ENCODE measurements at regions not wholly inside any gene's neighbourhood (a gene's known extent, or its start where the extent isn't known, plus 50 kb on each side); places are given as distances from the start of the nearest gene placed in this dataset.

- H3K27me3 ChIP-seq (ENCODE audit: insufficient read depth, insufficient read length), result no peaks in the 10 kb centered on the region
- no peak for TF ChIP-seq SUZ12 (IDR thresholded peaks at IDR 0.05; ENCODE audit: extremely low read depth, insufficient read depth, insufficient read length)
- TF ChIP-seq ZNF274 (IDR thresholded peaks at IDR 0.05; ENCODE audit: low read depth, low read length), result no peak
- TF ChIP-seq YY1 (IDR thresholded peaks at IDR 0.05; ENCODE audit: insufficient read depth, insufficient read length), result no peak
- H3K4me3 ChIP-seq (ENCODE audit: insufficient read length, low read depth), result no peak overlapping the region
- no peaks in the 10 kb centered on the region for H3K36me3 ChIP-seq (ENCODE audit: insufficient read depth, insufficient read length, low read length)
- DNase-seq (ENCODE audit: low read depth, low spot score), result no peak
- H3K9me3 ChIP-seq (ENCODE audit: insufficient read depth, low read length), result no peaks in the 10 kb centered on the region
- no peak overlapping the region for H3K9ac ChIP-seq (ENCODE audit: insufficient read length, low read depth)
- H3K4me1 ChIP-seq (ENCODE audit: insufficient read depth, insufficient read length), result no peaks in the 10 kb centered on the region
Observed at GRCh38 chr10:10385831-10386230, 631.8 kb upstream of the CELF2 start.

- no peaks in the 10 kb centered on the region for H3K4me1 ChIP-seq (ENCODE audit: insufficient read depth, insufficient read length)
- no peak overlapping the region for H3K9ac ChIP-seq (ENCODE audit: insufficient read length, low read depth)
- H3K4me3 ChIP-seq (ENCODE audit: insufficient read length, low read depth), result no peak overlapping the region
- no peaks in the 10 kb centered on the region for H3K9me3 ChIP-seq (ENCODE audit: insufficient read depth, low read length)
- no peak for DNase-seq (ENCODE audit: low read depth, low spot score)
- H3K27me3 ChIP-seq (ENCODE audit: insufficient read depth, insufficient read length), result no peaks in the 10 kb centered on the region
- no peaks in the 10 kb centered on the region for H3K36me3 ChIP-seq (ENCODE audit: insufficient read depth, insufficient read length, low read length)
- TF ChIP-seq YY1 (IDR thresholded peaks at IDR 0.05; ENCODE audit: insufficient read depth, insufficient read length) (no peak), SUZ12 (IDR thresholded peaks at IDR 0.05; ENCODE audit: extremely low read depth, insufficient read depth, insufficient read length) (no peak), ZNF274 (IDR thresholded peaks at IDR 0.05; ENCODE audit: low read depth, low read length) (no peak)
Observed at GRCh38 chr10:10389182-10389581, 628.5 kb upstream of the CELF2 start.

- no peak for DNase-seq (ENCODE audit: low read depth, low spot score)
- H3K4me1 ChIP-seq (ENCODE audit: insufficient read depth, insufficient read length), result no peaks in the 10 kb centered on the region
- H3K9ac ChIP-seq (ENCODE audit: insufficient read length, low read depth), result no peak overlapping the region
- no peaks in the 10 kb centered on the region for H3K27me3 ChIP-seq (ENCODE audit: insufficient read depth, insufficient read length)
- no peak overlapping the region for H3K4me3 ChIP-seq (ENCODE audit: insufficient read length, low read depth)
- no peak for TF ChIP-seq ZNF274 (IDR thresholded peaks at IDR 0.05; ENCODE audit: low read depth, low read length)
- TF ChIP-seq SUZ12 (IDR thresholded peaks at IDR 0.05; ENCODE audit: extremely low read depth, insufficient read depth, insufficient read length), result no peak
- no peak for TF ChIP-seq YY1 (IDR thresholded peaks at IDR 0.05; ENCODE audit: insufficient read depth, insufficient read length)
- H3K9me3 ChIP-seq (ENCODE audit: insufficient read depth, low read length), result no peaks in the 10 kb centered on the region
- H3K36me3 ChIP-seq (ENCODE audit: insufficient read depth, insufficient read length, low read length), result no peaks in the 10 kb centered on the region
Observed at GRCh38 chr10:10392511-10392910, 625.2 kb upstream of the CELF2 start.

- H3K4me1 ChIP-seq (ENCODE audit: insufficient read depth, insufficient read length), result no peaks in the 10 kb centered on the region
- no peak overlapping the region for H3K9ac ChIP-seq (ENCODE audit: insufficient read length, low read depth)
- TF ChIP-seq SUZ12 (IDR thresholded peaks at IDR 0.05; ENCODE audit: extremely low read depth, insufficient read depth, insufficient read length) (no peak), ZNF274 (IDR thresholded peaks at IDR 0.05; ENCODE audit: low read depth, low read length) (no peak), YY1 (IDR thresholded peaks at IDR 0.05; ENCODE audit: insufficient read depth, insufficient read length) (no peak)
- no peak for DNase-seq (ENCODE audit: low read depth, low spot score)
- no peak overlapping the region for H3K4me3 ChIP-seq (ENCODE audit: insufficient read length, low read depth)
- no peaks in the 10 kb centered on the region for H3K9me3 ChIP-seq (ENCODE audit: insufficient read depth, low read length)
- no peaks in the 10 kb centered on the region for H3K27me3 ChIP-seq (ENCODE audit: insufficient read depth, insufficient read length)
- no peaks in the 10 kb centered on the region for H3K36me3 ChIP-seq (ENCODE audit: insufficient read depth, insufficient read length, low read length)
Observed at GRCh38 chr10:10394933-10395658, 622.6 kb upstream of the CELF2 start.

GRCh38 chr10:10396601-10397000 lies 621.1 kb upstream of the CELF2 start:
- TF ChIP-seq SUZ12 (IDR thresholded peaks at IDR 0.05; ENCODE audit: extremely low read depth, insufficient read depth, insufficient read length), result no peak
- no peak for TF ChIP-seq YY1 (IDR thresholded peaks at IDR 0.05; ENCODE audit: insufficient read depth, insufficient read length)
- TF ChIP-seq ZNF274 (IDR thresholded peaks at IDR 0.05; ENCODE audit: low read depth, low read length), result no peak
- Histone ChIP-seq H3K27me3 (ENCODE audit: insufficient read depth, insufficient read length) (no peaks in the 10 kb centered on the region), H3K9ac (ENCODE audit: insufficient read length, low read depth) (no peak overlapping the region), H3K36me3 (ENCODE audit: insufficient read depth, insufficient read length, low read length) (no peaks in the 10 kb centered on the region), H3K9me3 (ENCODE audit: insufficient read depth, low read length) (no peaks in the 10 kb centered on the region), H3K4me3 (ENCODE audit: insufficient read length, low read depth) (no peak overlapping the region), H3K4me1 (ENCODE audit: insufficient read depth, insufficient read length) (no peaks in the 10 kb centered on the region)
- DNase-seq (ENCODE audit: low read depth, low spot score), result no peak

- Histone ChIP-seq H3K36me3 (ENCODE audit: insufficient read depth, insufficient read length, low read length) (no peaks in the 10 kb centered on the region), H3K9ac (ENCODE audit: insufficient read length, low read depth) (no peak overlapping the region), H3K4me1 (ENCODE audit: insufficient read depth, insufficient read length) (no peaks in the 10 kb centered on the region), H3K9me3 (ENCODE audit: insufficient read depth, low read length) (no peaks in the 10 kb centered on the region), H3K27me3 (ENCODE audit: insufficient read depth, insufficient read length) (no peaks in the 10 kb centered on the region), H3K4me3 (ENCODE audit: insufficient read length, low read depth) (no peak overlapping the region)
- no peak for DNase-seq (ENCODE audit: low read depth, low spot score)
- TF ChIP-seq YY1 (IDR thresholded peaks at IDR 0.05; ENCODE audit: insufficient read depth, insufficient read length) (no peak), ZNF274 (IDR thresholded peaks at IDR 0.05; ENCODE audit: low read depth, low read length) (no peak), SUZ12 (IDR thresholded peaks at IDR 0.05; ENCODE audit: extremely low read depth, insufficient read depth, insufficient read length) (no peak)
Observed at GRCh38 chr10:10397906-10398305, 619.8 kb upstream of the CELF2 start.

GRCh38 chr10:10403762-10404161 lies 613.9 kb upstream of the CELF2 start:
- no peaks in the 10 kb centered on the region for H3K36me3 ChIP-seq (ENCODE audit: insufficient read depth, insufficient read length, low read length)
- H3K9me3 ChIP-seq (ENCODE audit: insufficient read depth, low read length), result no peaks in the 10 kb centered on the region
- H3K9ac ChIP-seq (ENCODE audit: insufficient read length, low read depth), result no peak overlapping the region
- no peaks in the 10 kb centered on the region for H3K27me3 ChIP-seq (ENCODE audit: insufficient read depth, insufficient read length)
- TF ChIP-seq ZNF274 (IDR thresholded peaks at IDR 0.05; ENCODE audit: low read depth, low read length) (no peak), YY1 (IDR thresholded peaks at IDR 0.05; ENCODE audit: insufficient read depth, insufficient read length) (no peak), SUZ12 (IDR thresholded peaks at IDR 0.05; ENCODE audit: extremely low read depth, insufficient read depth, insufficient read length) (no peak)
- DNase-seq (ENCODE audit: low read depth, low spot score), result no peak
- no peaks in the 10 kb centered on the region for H3K4me1 ChIP-seq (ENCODE audit: insufficient read depth, insufficient read length)
- H3K4me3 ChIP-seq (ENCODE audit: insufficient read length, low read depth), result no peak overlapping the region
